ENCODE measurements at regions not wholly inside any gene's neighbourhood (a gene's known extent, or its start where the extent isn't known, plus 50 kb on each side); places are given as distances from the start of the nearest gene placed in this dataset.

DNA sequence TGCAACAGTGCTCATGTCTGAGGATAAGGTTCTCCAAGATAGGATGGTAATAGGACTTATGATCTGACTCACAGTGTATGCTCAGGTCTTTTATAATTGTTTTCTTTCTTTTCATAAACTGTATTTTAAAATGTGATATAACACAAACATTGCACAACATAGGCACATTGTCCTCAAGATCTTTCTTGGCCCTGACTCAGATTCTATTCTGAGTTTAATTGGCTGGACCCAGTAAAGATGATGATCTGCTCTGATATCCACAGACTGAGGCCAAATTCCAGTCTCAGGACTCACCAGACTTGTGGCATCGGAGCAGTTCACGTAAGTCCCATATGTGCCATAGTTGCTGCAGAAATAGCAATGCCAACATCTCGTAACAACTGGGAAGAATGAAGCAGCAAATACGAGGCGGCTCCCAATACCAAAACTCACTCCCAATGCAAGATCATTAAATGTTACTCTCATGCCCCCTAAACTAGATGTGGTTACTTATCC, 448.9 kb upstream of the SLC14A2 start:
- no peaks in the 10 kb centered on the region for H3K36me3 ChIP-seq (ENCODE audit: control insufficient read depth in 2 of 2, insufficient read depth in 1 of 2, low read length in 2 of 2)
- TF ChIP-seq, protein P1, sequence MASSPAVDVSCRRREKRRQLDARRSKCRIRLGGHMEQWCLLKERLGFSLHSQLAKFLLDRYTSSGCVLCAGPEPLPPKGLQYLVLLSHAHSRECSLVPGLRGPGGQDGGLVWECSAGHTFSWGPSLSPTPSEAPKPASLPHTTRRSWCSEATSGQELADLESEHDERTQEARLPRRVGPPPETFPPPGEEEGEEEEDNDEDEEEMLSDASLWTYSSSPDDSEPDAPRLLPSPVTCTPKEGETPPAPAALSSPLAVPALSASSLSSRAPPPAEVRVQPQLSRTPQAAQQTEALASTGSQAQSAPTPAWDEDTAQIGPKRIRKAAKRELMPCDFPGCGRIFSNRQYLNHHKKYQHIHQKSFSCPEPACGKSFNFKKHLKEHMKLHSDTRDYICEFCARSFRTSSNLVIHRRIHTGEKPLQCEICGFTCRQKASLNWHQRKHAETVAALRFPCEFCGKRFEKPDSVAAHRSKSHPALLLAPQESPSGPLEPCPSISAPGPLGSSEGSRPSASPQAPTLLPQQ (tag by site-specific recombination; IDR thresholded peaks at IDR 0.05), result 0 out of 2 replicates have a peak, but pooled peaks have one; percentile 12
- TF ChIP-seq, protein P2, sequence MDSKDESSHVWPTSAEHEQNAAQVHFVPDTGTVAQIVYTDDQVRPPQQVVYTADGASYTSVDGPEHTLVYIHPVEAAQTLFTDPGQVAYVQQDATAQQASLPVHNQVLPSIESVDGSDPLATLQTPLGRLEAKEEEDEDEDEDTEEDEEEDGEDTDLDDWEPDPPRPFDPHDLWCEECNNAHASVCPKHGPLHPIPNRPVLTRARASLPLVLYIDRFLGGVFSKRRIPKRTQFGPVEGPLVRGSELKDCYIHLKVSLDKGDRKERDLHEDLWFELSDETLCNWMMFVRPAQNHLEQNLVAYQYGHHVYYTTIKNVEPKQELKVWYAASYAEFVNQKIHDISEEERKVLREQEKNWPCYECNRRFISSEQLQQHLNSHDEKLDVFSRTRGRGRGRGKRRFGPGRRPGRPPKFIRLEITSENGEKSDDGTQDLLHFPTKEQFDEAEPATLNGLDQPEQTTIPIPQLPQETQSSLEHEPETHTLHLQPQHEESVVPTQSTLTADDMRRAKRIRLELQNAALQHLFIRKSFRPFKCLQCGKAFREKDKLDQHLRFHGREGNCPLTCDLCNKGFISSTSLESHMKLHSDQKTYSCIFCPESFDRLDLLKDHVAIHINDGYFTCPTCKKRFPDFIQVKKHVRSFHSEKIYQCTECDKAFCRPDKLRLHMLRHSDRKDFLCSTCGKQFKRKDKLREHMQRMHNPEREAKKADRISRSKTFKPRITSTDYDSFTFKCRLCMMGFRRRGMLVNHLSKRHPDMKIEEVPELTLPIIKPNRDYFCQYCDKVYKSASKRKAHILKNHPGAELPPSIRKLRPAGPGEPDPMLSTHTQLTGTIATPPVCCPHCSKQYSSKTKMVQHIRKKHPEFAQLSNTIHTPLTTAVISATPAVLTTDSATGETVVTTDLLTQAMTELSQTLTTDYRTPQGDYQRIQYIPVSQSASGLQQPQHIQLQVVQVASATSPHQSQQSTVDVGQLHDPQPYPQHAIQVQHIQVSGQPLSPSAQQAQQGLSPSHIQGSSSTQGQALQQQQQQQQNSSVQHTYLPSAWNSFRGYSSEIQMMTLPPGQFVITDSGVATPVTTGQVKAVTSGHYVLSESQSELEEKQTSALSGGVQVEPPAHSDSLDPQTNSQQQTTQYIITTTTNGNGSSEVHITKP (tag by site-specific recombination; IDR thresholded peaks at IDR 0.05), result peak; percentile 75
- TF ChIP-seq ZNF777 (tag by site-specific recombination; IDR thresholded peaks at IDR 0.05; ENCODE audit: borderline replicate concordance), result no peak
- TF ChIP-seq ZBTB48 (tag by site-specific recombination; IDR thresholded peaks at IDR 0.05), result peak; percentile 54; the same call in 1 of the 2 replicates
- H3K4me1 ChIP-seq (ENCODE audit: control insufficient read depth, insufficient read depth, low read length), result peaks cover 13% of the 10 kb centered on the region
- 0 out of 2 replicates have a peak overlapping the region, but pooled peaks have one; percentile 24 for H3K27ac ChIP-seq (ENCODE audit: extremely low read depth, low read depth, low read length)
- POLR2A ChIA-PET, result no interaction called here
- no peaks in the 10 kb centered on the region for H3K9me3 ChIP-seq (ENCODE audit: control insufficient read depth, insufficient read depth, low read depth, low read length)
- CTCF ChIA-PET, result interaction anchor here (0.7 to 2.0 kb wide), 2 partner anchors 42 to 47 kb away, joined by 4 to 6 read pairs; no protein-coding TSS in a partner anchor
- H3K4me3 ChIP-seq (ENCODE audit: low read depth, low read length), result no peak overlapping the region

DNA sequence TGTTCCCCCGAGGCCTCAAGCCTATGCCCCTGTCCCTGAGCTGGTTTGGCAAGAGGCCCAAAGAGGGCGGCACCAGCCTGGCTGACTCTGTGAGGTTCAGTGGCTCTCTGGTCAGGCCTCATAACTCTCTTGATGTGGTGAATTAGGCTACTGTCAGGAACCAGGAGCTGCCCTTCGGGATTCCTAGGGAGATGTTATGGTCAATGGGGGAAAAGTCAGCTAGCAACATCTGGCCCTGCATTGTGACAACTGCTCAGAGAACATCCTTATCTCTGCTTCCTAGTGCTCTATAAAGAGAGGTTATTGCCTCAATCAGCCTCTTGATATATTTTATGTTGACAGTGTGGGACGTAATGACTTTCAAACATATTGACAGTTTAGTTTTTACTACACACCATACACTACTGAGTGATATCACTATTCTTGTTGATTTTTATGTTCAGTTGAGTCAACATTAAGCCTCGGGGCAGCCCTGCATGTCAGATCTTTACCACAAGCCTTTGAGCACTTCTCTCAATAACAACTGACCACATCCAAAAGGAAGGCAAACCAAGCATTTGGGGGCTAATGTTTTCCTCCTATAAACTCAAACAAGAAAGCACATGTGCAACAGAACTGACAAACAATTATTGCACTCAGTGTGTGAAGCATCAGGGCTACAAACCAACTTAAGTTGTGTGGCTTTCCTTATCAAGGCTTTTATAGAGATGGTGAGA, 448.3 kb upstream of the SLC14A2 start:
- Histone ChIP-seq H3K27ac (ENCODE audit: extremely low read depth, low read depth, low read length) (0 out of 2 replicates have a peak overlapping the region, but pooled peaks have one; percentile 24), H3K9me3 (ENCODE audit: control insufficient read depth, insufficient read depth, low read depth, low read length) (no peaks in the 10 kb centered on the region), H3K4me3 (ENCODE audit: low read depth, low read length) (no peak overlapping the region), H3K4me1 (ENCODE audit: control insufficient read depth, insufficient read depth, low read length) (peaks cover 13% of the 10 kb centered on the region), H3K36me3 (ENCODE audit: control insufficient read depth in 2 of 2, insufficient read depth in 1 of 2, low read length in 2 of 2) (no peaks in the 10 kb centered on the region)
- ChIA-PET POLR2A (no interaction called here), CTCF (interaction anchor here (0.7 to 2.0 kb wide), 3 partner anchors 42 to 60 kb away, joined by 4 to 6 read pairs (median 4); no protein-coding TSS in a partner anchor)
- TF ChIP-seq ZXDB (tag by site-specific recombination; IDR thresholded peaks at IDR 0.05) (0 out of 2 replicates have a peak, but pooled peaks have one; percentile 32), FEZF1 (tag by site-specific recombination; IDR thresholded peaks at IDR 0.05) (peak; percentile 58), ZEB2 (tag by site-specific recombination; IDR thresholded peaks at IDR 0.05) (peak; percentile 64; the same call in 1 of the 2 replicates), OSR2 (tag by site-specific recombination; IDR thresholded peaks at IDR 0.05) (peak; percentile 96), ZNF791 (tag by site-specific recombination; IDR thresholded peaks at IDR 0.05) (no peak), KLF16 (tag by site-specific recombination; IDR thresholded peaks at IDR 0.05) (peak; percentile 39; the same call in 1 of the 2 replicates), ZNF366 (tag by site-specific recombination; conservative IDR thresholded peaks at IDR 0.05) (no peak), ZNF585B (tag by site-specific recombination; IDR thresholded peaks at IDR 0.05) (no peak), ZNF112 (tag by site-specific recombination; IDR thresholded peaks at IDR 0.05) (no peak), ZNF843 (tag by site-specific recombination; IDR thresholded peaks at IDR 0.05) (peak; percentile 41; the same call in 1 of the 2 replicates), ZFP37 (tag by site-specific recombination; IDR thresholded peaks at IDR 0.05) (no peak), ZNF138 (tag by site-specific recombination; IDR thresholded peaks at IDR 0.05; ENCODE audit: borderline replicate concordance) (no peak)

Measured in HEK293 (cell line).